ENCODE measurements at regions not wholly inside any gene's neighbourhood (a gene's known extent, or its start where the extent isn't known, plus 50 kb on each side); places are given as distances from the start of the nearest gene placed in this dataset.

DNA sequence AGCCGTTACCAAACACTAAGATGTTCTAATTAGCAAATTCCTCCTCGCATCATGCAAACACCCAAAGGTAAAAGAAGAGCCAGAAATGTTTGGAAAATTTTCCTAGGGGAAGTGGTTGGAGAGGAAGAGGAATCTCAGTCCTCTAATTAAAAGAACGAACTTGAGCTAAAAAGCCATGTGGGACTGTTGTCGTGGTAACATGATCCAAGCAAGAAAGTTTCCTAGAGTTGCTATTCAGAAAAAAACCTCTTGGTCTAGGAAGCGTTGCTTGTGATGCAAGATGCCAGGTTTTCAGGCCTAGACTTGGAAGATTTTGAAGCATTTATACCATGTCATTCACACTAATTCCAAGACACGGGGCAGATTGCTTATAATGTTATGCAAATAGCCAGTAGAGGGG, 106.8 kb upstream of the DOK5 start:
- no peaks in the 10 kb centered on the region for H3K27me3 ChIP-seq (ENCODE audit: insufficient read depth, low read depth, low read length)
- no peak overlapping the region for H3K9ac ChIP-seq (ENCODE audit: low read length)
- no peaks in the 10 kb centered on the region for H4K20me1 ChIP-seq (ENCODE audit: insufficient read depth)
- no peak overlapping the region for H3K27ac ChIP-seq (ENCODE audit: low read length)
- H3K79me2 ChIP-seq (replicated peaks; ENCODE audit: insufficient read depth, low read length), result no peaks in the 10 kb centered on the region
- no peak overlapping the region for H2AFZ ChIP-seq (ENCODE audit: low read depth, low read length)
- no peaks in the 10 kb centered on the region for H3K36me3 ChIP-seq (ENCODE audit: insufficient read depth, low read length)
- H3K9me3 ChIP-seq (ENCODE audit: low read length), result no peaks in the 10 kb centered on the region
- H3F3A ChIP-seq (ENCODE audit: insufficient read depth, low read length, poor library complexity, severe bottlenecking), result no peaks in the 10 kb centered on the region
- H3K4me3 ChIP-seq (ENCODE audit: low read length), result no peak overlapping the region
- H3K9me2 ChIP-seq (ENCODE audit: insufficient read depth, low read length), result no peaks in the 10 kb centered on the region
- no peak overlapping the region for H3K4me2 ChIP-seq (ENCODE audit: low read length)
- TF ChIP-seq TAF1 (IDR thresholded peaks at IDR 0.05; ENCODE audit: low read depth) (no peak), SMC3 (conservative IDR thresholded peaks at IDR 0.05; ENCODE audit: poor library complexity) (no peak), MXI1 (conservative IDR thresholded peaks at IDR 0.05; ENCODE audit: poor library complexity, severe bottlenecking) (no peak), EZH2 (IDR thresholded peaks at IDR 0.05; ENCODE audit: borderline replicate concordance, insufficient read depth, low read length, poor library complexity, severe bottlenecking) (no peak), RAD21 (conservative IDR thresholded peaks at IDR 0.05) (no peak), POLR2AphosphoS5 (IDR thresholded peaks at IDR 0.05) (no peak), EP300 (conservative IDR thresholded peaks at IDR 0.05; ENCODE audit: poor library complexity, severe bottlenecking) (no peak)
- TF ChIP-seq, protein P1, sequence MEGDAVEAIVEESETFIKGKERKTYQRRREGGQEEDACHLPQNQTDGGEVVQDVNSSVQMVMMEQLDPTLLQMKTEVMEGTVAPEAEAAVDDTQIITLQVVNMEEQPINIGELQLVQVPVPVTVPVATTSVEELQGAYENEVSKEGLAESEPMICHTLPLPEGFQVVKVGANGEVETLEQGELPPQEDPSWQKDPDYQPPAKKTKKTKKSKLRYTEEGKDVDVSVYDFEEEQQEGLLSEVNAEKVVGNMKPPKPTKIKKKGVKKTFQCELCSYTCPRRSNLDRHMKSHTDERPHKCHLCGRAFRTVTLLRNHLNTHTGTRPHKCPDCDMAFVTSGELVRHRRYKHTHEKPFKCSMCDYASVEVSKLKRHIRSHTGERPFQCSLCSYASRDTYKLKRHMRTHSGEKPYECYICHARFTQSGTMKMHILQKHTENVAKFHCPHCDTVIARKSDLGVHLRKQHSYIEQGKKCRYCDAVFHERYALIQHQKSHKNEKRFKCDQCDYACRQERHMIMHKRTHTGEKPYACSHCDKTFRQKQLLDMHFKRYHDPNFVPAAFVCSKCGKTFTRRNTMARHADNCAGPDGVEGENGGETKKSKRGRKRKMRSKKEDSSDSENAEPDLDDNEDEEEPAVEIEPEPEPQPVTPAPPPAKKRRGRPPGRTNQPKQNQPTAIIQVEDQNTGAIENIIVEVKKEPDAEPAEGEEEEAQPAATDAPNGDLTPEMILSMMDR (IDR thresholded peaks at IDR 0.05; ENCODE audit: poor library complexity, severe bottlenecking), result no peak
- TF ChIP-seq, protein P2, sequence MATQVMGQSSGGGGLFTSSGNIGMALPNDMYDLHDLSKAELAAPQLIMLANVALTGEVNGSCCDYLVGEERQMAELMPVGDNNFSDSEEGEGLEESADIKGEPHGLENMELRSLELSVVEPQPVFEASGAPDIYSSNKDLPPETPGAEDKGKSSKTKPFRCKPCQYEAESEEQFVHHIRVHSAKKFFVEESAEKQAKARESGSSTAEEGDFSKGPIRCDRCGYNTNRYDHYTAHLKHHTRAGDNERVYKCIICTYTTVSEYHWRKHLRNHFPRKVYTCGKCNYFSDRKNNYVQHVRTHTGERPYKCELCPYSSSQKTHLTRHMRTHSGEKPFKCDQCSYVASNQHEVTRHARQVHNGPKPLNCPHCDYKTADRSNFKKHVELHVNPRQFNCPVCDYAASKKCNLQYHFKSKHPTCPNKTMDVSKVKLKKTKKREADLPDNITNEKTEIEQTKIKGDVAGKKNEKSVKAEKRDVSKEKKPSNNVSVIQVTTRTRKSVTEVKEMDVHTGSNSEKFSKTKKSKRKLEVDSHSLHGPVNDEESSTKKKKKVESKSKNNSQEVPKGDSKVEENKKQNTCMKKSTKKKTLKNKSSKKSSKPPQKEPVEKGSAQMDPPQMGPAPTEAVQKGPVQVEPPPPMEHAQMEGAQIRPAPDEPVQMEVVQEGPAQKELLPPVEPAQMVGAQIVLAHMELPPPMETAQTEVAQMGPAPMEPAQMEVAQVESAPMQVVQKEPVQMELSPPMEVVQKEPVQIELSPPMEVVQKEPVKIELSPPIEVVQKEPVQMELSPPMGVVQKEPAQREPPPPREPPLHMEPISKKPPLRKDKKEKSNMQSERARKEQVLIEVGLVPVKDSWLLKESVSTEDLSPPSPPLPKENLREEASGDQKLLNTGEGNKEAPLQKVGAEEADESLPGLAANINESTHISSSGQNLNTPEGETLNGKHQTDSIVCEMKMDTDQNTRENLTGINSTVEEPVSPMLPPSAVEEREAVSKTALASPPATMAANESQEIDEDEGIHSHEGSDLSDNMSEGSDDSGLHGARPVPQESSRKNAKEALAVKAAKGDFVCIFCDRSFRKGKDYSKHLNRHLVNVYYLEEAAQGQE (IDR thresholded peaks at IDR 0.05; ENCODE audit: borderline replicate concordance), result no peak

DNA sequence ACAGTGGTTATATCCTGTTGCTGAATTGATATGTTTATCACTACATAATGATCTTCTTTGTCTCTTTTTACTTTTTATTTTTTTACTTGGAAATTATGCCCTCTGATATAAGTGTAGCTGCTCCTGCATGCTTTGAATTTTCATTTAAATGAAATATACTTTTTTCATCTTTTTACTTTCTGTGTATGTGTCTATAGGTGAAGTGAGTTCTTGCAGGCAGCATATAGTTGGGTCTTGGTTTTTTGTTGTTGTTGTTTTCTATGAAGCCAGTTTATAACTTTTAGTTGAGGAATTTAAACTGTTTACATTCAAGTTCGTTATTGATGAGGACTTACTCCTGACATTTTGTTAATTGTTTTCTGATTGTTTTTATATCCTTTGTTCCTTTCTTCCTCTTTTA, 103.1 kb upstream of the DOK5 start:
- Histone ChIP-seq H3K27me3 (ENCODE audit: insufficient read depth, low read depth, low read length) (no peaks in the 10 kb centered on the region), H4K20me1 (ENCODE audit: insufficient read depth) (no peaks in the 10 kb centered on the region), H3K9ac (ENCODE audit: low read length) (no peak overlapping the region), H3K79me2 (replicated peaks; ENCODE audit: insufficient read depth, low read length) (no peaks in the 10 kb centered on the region), H3F3A (ENCODE audit: insufficient read depth, low read length, poor library complexity, severe bottlenecking) (no peaks in the 10 kb centered on the region), H3K9me3 (ENCODE audit: low read length) (no peaks in the 10 kb centered on the region), H2AFZ (ENCODE audit: low read depth, low read length) (no peak overlapping the region), H3K36me3 (ENCODE audit: insufficient read depth, low read length) (no peaks in the 10 kb centered on the region), H3K27ac (ENCODE audit: low read length) (no peak overlapping the region), H3K9me2 (ENCODE audit: insufficient read depth, low read length) (no peaks in the 10 kb centered on the region), H3K4me2 (ENCODE audit: low read length) (no peak overlapping the region), H3K4me3 (ENCODE audit: low read length) (no peak overlapping the region)
- TF ChIP-seq EZH2 (IDR thresholded peaks at IDR 0.05; ENCODE audit: borderline replicate concordance, insufficient read depth, low read length, poor library complexity, severe bottlenecking) (no peak), RAD21 (conservative IDR thresholded peaks at IDR 0.05) (no peak), EP300 (conservative IDR thresholded peaks at IDR 0.05; ENCODE audit: poor library complexity, severe bottlenecking) (no peak), POLR2AphosphoS5 (IDR thresholded peaks at IDR 0.05) (no peak), MXI1 (conservative IDR thresholded peaks at IDR 0.05; ENCODE audit: poor library complexity, severe bottlenecking) (no peak), SMC3 (conservative IDR thresholded peaks at IDR 0.05; ENCODE audit: poor library complexity) (no peak), TAF1 (IDR thresholded peaks at IDR 0.05; ENCODE audit: low read depth) (no peak)
- TF ChIP-seq, protein P1 (IDR thresholded peaks at IDR 0.05; ENCODE audit: poor library complexity, severe bottlenecking), result no peak
- TF ChIP-seq, protein P2 (IDR thresholded peaks at IDR 0.05; ENCODE audit: borderline replicate concordance), result no peak
